ENCODE measurements at regions not wholly inside any gene's neighbourhood (a gene's known extent, or its start where the extent isn't known, plus 50 kb on each side); places are given as distances from the start of the nearest gene placed in this dataset.

DNA sequence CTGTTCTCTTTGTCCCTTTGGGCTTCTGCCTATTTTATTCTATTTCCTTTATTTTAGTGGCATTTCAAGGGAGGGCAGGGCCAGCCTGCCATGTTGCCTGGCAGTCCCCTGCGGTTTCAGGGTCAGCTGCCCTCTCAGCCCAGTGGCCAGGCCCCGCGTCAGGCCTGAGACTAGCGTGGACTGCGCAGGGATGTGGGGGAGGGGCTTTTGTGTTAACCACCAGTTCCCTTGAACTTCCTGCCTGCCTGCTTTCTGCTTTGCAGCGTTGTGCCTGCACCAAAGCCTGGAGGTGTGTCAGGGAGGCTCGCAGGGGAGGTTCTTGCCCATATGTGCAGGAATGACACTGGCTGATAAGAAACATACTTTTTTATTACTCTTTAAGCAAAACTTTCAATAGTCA lies 157.6 kb downstream of the SLC35B3 start:
- no peak for DNase-seq
- H3K27me3 ChIP-seq: peaks cover 0 to 12% (median 0%) of the 10 kb centered on the region in 9 donors
- no peak for ATAC-seq
- 37 to 52% (median 42%) methylated on average over 7 of the region's 7 CpGs for WGBS, 4 donors
- TF ChIP-seq, protein P1, sequence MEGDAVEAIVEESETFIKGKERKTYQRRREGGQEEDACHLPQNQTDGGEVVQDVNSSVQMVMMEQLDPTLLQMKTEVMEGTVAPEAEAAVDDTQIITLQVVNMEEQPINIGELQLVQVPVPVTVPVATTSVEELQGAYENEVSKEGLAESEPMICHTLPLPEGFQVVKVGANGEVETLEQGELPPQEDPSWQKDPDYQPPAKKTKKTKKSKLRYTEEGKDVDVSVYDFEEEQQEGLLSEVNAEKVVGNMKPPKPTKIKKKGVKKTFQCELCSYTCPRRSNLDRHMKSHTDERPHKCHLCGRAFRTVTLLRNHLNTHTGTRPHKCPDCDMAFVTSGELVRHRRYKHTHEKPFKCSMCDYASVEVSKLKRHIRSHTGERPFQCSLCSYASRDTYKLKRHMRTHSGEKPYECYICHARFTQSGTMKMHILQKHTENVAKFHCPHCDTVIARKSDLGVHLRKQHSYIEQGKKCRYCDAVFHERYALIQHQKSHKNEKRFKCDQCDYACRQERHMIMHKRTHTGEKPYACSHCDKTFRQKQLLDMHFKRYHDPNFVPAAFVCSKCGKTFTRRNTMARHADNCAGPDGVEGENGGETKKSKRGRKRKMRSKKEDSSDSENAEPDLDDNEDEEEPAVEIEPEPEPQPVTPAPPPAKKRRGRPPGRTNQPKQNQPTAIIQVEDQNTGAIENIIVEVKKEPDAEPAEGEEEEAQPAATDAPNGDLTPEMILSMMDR (IDR thresholded peaks at IDR 0.05): no peak
- no peak for TF ChIP-seq POLR2A (IDR thresholded peaks at IDR 0.05)
- H3K4me3 ChIP-seq: no peak overlapping the region
- intact Hi-C loops (cut with DNase I): no loop called here
- no peaks in the 10 kb centered on the region for H3K36me3 ChIP-seq
- no peak overlapping the region for H3K27ac ChIP-seq
- H3K4me1 ChIP-seq: no peaks in the 10 kb centered on the region
- no peaks in the 10 kb centered on the region for H3K9me3 ChIP-seq

DNA sequence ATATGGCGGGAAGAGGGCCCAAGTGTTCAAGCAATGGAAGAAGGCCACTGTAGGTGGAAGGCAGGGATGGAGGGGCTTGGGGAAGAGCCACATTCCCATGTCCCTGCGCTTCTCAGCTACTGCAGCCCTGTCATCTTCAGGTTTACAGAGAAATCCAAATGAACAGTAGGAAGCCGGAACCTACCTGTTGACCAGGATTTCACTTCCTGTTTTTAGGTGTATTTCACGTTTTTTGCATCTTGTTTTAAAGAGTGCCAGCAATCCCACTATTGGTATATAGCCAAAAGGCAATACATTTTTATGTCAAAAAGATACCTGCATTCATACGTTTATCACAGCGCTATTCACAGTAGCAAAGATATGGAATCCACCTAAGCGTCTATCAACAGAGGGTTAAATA lies 159.2 kb downstream of the SLC35B3 start:
- H3K4me1 ChIP-seq: no peaks in the 10 kb centered on the region
- 82 to 91% (median 86%) methylated on average over 7 of the region's 7 CpGs for WGBS, 4 donors
- intact Hi-C loops (cut with DNase I): no loop called here
- H3K9me3 ChIP-seq: no peaks in the 10 kb centered on the region
- no peak overlapping the region for H3K27ac ChIP-seq
- TF ChIP-seq POLR2A (IDR thresholded peaks at IDR 0.05): no peak
- TF ChIP-seq, protein P1 (IDR thresholded peaks at IDR 0.05): no peak
- H3K27me3 ChIP-seq: peaks cover 0 to 12% (median 0%) of the 10 kb centered on the region in 9 donors
- DNase-seq: no peak
- no peaks in the 10 kb centered on the region for H3K36me3 ChIP-seq
- H3K4me3 ChIP-seq: no peak overlapping the region
- ATAC-seq: no peak

DNA sequence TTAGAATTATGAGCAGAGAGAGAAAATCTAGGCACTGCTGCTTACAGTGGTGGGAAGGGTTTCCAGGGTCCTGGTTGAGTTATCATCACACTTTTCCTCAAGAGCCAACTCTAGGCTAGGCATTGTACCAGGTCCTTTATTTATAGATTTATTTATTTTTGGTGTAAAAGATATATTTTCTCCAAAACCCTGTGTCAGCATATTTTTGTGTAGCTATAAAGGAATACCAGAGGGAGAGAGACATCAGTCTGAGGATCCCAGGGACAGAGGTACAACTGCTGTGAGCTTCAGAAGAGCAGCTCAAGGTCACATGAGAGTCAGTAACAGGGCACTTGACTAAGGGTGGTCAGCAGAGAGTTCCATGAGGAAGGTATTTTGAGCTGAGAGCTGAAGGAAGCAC lies 159.7 kb downstream of the SLC35B3 start:
- intact Hi-C loops (cut with DNase I): no loop called here
- Histone ChIP-seq H3K36me3 (no peaks in the 10 kb centered on the region), H3K4me3 (no peak overlapping the region), H3K27me3 (peaks cover 0 to 12% (median 0%) of the 10 kb centered on the region in 9 donors), H3K27ac (no peak overlapping the region), H3K4me1 (no peaks in the 10 kb centered on the region), H3K9me3 (no peaks in the 10 kb centered on the region)
- ATAC-seq (no peak), DNase-seq (no peak)
- no peak for TF ChIP-seq POLR2A (IDR thresholded peaks at IDR 0.05)
- TF ChIP-seq, protein P1 (IDR thresholded peaks at IDR 0.05): no peak

DNA sequence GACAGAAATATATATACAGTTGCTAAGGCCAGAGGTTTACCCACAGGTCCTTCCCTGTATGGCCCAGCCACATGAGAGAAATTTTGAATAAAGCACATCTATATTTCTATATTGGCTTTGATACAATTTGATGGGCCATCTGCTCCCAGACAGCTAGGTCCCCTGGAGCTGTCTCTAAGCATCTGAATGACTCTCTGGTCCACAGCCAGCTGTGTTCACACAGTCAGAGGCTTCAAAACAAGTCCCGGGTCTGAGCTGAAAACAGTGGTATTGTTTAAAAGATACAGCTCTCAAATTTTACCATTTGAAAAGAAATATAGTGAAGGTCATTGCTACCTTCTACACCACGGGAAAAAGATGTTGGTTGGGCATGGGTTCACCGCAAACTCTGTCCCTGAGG lies 161.1 kb downstream of the SLC35B3 start:
- peaks cover 0 to 12% (median 0%) of the 10 kb centered on the region in 9 donors for H3K27me3 ChIP-seq
- intact Hi-C loops (cut with DNase I): no loop called here
- 62 to 72% (median 69%) methylated on average over 3 of the region's 3 CpGs for WGBS, 4 donors

More for the DNA sequence above, 161.1 kb downstream of the SLC35B3 start:
- Histone ChIP-seq H3K27ac (no peak overlapping the region), H3K4me3 (no peak overlapping the region), H3K9me3 (peaks cover 0 to under 1% (median 0%) of the 10 kb centered on the region in 12 donors), H3K4me1 (no peaks in the 10 kb centered on the region), H3K36me3 (no peaks in the 10 kb centered on the region)
- no peak for DNase-seq
- TF ChIP-seq POLR2A (IDR thresholded peaks at IDR 0.05): no peak
- TF ChIP-seq, protein P1 (IDR thresholded peaks at IDR 0.05): no peak
- no peak for ATAC-seq
